NCI-H2196 treated with DMSO at 0.1 percent for 48 hours (cell line): ENCODE measurements at regions not wholly inside any gene's neighbourhood (a gene's known extent, or its start where the extent isn't known, plus 50 kb on each side); places are given as distances from the start of the nearest gene placed in this dataset.

ENCODE experiments used
- DNase-seq: peaks from one replicate; lab custom pipeline; 2025; ENCODE audit not compliant: unreplicated experiment; lab: John Stamatoyannopoulos, UW

DNA sequence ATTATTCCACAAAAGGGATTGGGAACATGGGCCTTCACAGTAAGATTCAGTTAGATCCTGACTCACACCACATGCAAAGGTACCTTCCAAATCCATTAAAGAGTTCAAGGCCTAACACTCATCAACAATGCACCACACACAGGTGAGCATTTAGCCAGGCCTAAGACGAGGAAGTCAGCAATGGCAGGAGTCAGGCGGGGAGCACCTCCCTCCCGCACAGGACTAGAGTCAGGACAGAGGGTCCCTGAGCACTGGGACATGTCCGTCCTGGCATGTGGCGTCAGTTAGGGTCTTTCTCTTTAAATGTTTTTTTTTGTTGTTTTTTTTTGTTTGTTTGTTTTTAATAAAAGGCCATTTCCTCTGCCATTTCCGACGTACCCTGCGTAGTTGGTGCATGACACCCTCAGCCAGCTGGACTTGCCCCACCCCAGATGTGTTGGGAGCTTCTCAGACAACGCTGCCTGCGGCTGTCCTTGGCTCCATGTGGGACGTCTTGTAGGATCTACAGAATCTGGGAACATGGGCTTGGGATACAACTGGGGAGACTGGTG is 1458.6 kb downstream of the BRD1 start:
- DNase-seq: no peak

DNA sequence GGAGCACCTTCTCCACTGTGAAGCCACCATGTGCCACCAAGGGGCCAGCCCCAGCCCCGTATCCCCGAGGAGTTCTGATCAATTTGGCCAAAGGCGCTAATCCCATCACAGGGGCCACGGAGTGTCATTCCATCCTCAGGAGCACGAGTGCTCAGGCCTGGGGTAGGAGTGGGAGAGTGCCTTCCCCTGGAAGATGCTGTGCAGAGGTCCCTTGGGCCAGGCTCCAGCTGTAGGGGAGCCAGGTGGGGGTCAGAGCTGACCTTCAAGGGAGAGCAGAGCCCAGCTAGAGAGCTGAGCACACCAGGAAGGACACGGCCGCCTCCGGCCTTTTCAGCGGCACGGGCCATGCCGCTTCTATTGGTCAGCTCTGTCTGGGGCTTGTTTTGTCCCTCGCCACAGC is 1459.9 kb downstream of the BRD1 start:
- no peak for DNase-seq

DNA sequence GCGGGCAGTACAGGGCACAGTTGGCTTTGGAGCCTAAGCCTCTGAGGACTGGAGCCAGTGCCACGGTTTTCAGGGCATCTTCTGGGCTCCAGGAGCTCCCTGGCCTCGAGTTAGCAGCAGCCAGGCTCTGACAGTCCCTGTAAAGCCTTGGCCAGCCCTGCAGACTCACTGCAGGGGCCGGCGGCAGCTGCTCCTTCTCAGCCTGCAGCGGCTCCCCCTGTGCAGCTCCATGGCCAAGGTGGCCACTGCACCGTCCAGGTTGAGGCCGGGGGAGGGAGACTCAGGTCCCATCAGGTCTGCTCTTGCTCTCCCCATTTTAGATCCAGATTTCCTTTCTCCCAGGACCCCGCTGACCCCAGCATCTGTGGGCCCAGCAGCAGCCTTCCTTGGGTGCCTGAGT is 1461.1 kb downstream of the BRD1 start:
- DNase-seq: no peak

DNA sequence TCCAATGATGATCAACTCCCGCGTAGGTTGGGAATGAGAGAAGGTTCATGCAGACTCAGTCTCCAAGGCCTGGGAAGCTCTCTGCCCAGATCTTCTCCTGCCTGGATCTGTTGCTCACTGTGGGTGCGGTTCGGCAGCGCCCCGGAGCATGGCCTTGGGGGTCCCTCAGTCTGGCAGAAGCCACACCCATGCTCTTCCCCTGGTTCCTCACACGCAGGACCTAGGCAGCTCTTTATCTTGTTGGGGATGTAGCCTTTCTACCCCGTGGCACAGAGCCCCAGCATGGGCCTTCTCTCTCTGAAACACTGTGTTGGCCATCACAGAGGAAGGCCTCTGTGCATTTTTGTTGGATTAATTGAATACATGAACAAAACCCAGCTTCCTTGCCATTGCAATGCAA is 1461.6 kb downstream of the BRD1 start:
- no peak for DNase-seq

DNA sequence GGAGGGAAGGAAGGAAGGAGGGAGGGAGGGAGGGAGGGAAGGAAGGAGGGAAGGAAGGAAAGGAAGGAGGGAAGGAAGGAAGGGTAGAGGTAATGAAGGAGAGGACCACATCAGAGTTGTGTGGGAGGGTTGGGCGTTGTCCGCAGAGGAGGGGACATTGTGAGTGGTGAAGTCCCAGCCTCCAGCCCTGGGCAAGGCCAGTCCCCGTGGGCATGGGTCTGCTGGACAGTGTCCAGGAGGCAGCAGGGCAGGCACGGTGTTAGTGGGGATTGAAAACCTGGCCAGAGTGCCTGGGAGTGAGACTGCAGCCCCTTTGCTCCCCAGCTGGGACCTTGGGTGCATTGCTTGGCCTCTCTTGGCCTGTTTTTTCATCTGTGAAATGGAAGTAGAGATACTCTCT is 1462.3 kb downstream of the BRD1 start:
- no peak for DNase-seq

DNA sequence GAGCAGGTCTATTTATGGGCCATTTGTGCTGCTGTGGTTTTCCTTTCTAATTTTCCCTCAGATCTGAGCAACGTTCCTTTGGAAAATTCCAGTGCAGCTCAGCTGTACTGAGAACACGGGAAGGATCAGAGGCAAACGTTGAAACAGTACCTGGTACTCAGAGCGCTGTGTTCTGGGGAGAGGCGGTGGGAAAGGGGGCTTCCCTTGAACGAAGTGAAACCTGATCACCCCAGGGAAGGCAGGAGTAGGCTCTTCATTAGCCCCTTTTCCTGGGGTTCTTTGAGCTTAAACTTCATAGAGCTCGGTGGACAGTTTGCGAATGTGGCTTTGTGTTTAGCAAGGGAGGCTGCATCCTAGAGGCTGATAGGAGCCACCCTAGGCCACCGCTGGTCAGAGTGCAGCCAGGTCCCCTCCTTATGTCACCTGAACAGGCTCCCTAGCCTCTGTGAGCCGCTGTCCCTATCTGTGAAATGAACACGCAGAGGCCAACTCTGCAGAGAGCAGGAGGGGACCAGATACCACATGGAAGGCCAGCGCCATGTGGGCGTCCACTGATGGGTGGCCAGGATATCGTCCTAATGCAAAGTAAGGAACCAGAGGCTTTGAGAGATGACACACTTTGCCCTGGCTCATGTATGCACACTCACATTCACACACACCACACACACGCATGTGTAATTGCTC is 1464.8 kb downstream of the BRD1 start:
- DNase-seq: no peak

DNA sequence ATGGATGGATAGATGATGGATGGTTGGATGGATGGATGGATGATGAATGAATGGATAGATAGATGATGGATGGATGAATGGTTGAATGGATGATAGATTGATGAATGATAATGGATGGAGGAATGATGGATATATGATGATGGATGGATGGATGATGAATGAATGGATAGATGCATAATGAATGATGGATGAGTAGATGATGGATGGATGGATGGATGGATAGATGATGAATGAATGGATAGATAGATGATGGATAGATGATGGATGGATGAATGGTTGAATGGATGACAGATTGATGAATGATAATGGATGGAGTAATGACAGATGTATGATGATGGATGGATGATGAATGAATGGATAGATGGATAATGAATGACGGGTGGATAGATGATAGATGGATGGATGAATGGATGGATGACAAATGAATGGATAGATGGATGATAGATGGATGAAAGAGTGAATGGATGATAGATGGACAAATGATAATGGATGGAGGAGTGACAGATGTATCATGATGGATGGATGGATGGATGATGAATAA is 1466.5 kb downstream of the BRD1 start:
- no peak for DNase-seq

DNA sequence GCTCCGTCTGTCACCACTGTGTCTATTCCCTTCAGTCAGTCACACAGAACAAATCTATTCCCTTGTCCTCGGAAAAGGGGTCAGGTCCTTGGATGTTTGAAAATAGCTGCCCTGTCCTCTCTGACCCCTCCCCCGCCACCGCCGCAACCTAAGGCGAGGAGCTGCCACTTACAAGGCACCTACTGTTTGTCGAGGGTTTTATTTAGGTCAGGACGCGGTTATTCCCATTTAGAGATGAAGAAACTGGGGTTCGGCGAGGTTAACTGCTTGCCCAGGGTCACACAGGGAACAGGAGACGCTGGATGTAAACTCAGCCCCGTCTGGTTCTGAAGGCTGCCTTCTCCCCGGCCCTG is 1468.1 kb downstream of the BRD1 start:
- DNase-seq: no peak

DNA sequence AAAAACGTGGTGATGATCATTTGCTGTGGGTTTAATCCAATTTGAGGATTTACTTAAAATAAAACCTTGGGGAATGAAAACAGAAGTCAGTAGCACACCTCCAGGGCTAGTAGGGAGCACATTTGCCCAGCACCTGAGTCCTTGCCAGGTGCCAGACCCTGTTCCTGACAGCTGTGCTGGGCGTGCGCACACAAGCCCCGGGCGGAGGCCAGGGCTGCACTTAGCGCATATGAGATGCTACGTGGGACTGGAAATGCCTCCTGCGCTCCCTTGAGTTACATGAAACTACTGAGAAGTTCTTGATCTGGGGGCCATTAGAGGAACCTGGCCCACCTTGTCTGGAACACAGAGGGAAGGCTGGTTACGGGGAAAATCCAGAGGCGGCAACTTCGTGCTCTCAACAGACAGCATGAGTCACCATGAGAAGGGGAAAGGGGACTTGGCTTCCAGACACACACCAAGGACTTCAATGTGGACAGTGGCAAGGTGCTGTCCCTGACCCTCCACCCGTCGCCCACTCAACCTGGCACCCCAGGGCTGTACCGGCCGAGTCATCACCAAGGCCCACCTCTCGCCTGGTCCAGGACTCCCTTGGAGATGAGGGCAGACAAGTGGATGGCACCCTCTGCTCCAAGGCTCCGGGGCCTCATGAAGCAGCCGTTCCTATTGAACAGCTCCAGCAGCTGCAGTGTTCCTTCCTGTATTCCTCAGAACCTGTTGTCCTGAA is 1468.6 kb downstream of the BRD1 start:
- DNase-seq: no peak

DNA sequence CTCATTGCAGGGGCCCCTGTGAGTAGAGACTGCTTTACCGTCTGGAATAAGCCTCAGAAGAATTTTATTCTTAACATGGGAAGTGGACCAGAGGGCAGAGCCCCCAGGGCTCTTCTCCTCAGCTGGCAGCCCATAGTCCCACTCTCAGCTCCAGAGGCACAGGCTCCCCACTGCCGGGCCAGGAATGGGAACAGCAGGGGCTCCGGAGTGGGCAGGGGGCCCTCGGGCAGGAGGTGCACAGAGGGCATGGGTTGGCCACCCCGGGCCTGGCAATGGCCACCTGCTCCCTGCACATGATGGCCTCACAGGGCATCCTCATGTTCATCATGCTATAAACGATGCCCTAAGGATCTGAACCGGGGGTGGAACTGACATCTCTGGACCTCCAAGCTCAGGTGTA is 1469.7 kb downstream of the BRD1 start:
- no peak for DNase-seq

DNA sequence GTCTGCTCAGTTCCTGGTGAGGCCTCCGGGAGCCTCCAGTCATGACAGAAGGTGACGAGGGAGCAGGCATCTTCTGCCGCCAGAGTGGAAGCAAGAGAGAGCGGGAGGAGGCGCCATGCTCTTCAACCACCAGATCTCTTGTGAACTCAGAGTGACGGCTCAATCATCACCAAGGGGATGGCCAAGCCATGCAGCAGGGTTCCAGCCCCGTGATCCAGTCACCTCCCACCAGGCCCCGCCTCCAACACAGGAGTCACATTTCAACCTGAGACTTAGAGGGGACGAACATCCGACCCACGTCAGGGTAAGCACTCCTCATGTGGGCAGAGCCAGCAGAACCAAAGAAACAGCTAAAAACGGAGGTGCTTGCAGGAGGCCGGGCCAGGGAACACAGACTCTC is 1470.5 kb downstream of the BRD1 start:
- DNase-seq: no peak

DNA sequence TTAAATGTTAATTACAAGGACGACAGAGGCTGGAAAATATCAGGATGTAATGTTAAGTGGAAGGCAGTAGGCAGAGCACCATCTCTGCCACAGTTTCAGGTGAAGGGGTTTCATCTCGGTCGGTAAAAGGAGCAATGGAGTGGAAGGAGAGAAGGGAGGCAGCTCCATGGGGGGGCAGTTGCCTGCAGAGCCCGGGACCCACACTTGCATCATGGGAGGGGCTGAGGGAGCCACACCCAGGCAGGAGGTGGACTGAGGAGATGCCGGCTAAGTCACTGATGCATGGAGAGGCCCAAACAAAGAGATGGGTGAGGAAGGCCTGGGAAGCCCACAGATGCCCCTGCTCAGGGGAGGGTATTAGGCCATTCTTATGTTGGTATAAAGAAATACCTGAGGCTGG is 1470.9 kb downstream of the BRD1 start:
- DNase-seq: no peak

DNA sequence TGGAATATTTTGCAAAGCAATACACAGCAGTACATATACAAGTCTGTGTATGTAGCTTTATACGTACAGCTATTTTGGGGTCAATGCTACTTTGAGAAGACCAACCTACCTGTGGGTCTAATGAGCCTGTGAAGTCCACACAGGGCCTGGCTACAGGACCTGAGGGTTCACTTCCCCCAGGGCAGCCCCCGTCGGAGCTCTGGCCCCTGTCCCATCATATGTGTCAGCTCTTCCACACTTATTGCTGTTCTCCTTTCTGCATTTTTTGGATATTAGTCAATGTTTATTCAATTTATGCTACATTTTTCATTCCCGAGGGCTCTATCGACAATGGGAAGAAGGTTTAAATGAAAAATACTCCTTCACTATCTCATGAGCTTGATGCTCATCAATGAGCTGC is 1473.6 kb downstream of the BRD1 start:
- DNase-seq: no peak

DNA sequence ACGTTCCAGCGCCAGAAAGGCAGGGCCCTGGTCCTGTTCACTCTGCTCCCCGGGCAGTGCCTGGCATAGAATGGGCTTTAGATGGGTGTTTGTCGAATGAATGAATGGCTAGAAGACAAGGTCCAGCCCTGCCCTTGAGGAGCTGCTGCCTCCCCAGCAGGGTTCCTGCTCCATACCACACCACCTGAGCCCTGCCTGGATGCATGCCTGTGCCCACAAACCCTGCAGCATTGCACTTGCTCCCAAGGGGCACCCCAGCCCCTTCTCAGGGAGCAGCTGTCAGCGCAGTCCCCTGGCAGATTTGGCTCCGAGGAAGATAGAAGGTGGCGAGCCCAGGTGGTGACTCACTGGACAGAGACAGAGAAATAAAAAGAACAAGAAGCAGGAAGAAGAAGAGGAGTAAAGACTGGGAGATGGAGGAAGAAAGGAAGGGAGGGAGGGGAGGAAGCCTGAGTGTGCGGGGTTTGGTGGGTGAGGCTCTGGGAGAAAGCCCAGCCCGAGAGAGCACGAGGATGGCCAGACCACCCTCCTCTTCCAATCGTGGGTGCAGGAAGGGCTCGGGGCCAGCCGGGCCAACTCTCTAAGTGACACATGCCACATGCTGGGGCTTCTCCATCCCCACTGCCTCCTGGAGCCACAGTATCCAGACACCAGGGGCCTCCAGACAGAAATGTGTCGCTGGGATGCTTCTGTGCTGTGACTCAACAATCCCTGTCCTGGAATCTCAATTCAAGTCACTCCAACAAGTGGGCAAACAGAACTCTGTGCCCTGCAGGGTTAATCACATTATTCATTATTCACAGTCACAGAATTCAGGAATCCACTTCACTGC is 1474.3 kb downstream of the BRD1 start:
- DNase-seq: no peak

DNA sequence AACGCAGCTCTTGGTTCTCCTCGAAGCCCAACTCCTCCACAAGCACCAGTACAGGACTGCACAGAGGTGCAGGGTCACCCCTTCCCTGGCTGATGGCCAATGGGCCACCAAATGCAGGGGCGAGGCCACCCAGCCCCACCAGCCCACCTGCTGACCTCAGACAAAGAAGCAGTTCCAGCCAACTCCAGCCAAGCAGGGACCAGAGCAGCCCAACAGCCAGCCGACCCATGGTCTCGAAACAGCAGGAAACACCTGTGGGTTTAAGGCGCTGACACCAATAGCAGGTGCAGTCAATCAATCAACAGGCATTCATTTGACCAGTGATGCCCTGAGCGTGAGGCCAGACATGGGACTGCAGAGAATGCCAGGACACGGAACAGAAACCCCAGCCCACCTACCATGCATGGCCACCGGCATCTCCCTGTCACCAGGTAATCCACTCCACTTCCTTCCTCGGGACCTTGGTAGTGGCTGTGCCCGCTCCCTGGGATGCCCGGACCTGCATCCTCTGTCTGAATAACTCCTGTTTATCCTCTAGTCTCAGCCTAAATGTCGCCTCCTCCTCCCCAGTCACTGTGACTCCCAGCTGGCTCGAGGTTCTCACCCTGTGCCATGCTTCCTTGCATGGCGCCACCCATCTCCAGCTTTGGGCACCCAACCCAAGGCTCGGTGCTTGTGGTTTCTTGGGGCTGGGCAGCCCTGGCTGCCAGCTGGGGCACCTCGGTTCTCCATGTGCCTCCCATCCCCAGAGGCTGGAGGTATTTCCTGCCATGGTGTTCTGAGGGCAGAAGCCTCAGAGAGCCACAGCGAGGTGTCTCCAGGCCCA is 1475.4 kb downstream of the BRD1 start:
- no peak for DNase-seq

DNA sequence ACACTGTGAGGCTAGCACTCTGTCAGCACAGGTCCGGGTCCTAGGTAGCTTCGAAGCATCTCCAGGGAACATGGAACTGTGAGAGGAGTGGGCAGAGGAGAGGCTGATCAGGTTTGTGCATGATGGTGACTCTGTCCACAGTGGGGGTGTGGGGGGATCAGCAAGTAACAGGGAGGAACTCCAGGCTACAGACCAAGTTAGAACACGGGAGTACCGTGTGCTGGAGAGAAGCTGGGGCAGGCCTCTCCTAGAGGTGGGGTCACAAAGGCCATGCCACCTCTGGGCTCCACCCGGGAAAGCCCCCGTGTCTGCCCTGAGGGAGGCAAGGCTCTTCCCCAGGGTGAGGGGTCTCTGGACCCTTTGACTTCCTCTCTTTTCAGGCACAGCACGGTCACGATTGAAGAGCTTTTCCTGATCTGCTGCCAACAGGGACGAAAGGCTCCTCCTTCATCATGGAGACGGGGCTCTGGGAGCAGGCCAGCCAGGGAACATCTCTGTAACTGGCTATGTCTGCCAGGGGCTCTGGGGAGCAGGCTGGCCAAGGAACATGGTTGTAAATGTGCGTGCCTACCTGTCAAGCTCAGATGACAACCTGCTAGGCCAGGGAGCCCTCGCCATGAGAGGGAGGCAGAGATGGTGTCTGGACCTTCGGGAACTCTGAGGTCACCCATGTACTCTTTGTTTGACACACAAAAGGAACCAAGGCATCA is 1476.1 kb downstream of the BRD1 start:
- no peak for DNase-seq

DNA sequence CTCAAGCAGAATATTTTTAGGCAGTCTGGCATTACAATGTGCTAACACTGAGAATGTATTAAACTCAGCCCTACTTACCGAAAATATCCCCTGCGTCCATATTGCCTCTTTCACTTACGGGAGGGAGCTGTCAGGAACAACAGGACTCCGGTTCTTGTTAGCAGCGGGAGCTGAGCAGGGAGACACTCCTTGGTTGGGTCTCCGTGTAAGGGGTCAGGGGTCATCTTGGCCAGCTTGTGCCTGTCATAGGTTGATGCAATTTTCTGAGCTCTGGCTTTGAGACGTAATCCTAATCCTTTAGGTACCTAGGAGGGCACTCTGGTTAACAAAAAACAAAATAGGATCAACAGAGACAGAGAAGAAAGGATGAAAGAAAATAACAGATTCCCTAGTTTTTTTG is 1477.2 kb downstream of the BRD1 start:
- no peak for DNase-seq

DNA sequence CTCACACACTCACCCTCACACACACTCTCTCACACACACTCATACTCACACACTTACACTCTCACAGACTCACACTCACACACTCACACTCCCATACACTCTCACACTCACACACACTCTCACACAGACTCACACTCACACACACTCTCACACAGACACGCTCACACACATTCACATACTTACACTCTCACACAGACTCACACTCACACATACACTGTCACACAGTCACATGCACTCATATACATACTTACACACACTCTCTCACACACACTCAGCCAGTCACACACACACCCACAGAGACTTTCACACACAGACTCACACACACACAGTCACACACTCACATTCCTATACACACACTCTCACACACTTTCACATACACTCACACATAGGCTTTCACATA is 1478.8 kb downstream of the BRD1 start:
- no peak for DNase-seq

DNA sequence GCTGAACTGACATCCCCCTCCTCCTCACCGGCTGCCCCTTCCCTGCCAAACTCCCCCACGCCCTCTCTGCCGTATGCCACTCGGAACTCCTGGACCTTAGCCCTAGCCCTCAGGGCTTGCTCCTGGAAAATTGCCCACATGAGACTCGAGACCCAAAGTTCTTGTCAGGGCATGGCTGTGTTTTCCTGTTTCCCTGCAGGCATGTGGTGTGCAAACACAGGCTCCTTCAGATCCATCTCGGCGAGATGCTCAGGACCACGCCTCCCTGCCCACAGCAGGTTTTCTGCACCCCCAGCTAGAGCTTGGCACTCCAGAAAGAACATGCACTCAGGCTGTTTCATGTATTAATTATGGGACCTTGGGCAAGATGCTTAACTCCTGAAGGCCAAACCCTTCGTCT is 1480.4 kb downstream of the BRD1 start:
- DNase-seq: no peak

DNA sequence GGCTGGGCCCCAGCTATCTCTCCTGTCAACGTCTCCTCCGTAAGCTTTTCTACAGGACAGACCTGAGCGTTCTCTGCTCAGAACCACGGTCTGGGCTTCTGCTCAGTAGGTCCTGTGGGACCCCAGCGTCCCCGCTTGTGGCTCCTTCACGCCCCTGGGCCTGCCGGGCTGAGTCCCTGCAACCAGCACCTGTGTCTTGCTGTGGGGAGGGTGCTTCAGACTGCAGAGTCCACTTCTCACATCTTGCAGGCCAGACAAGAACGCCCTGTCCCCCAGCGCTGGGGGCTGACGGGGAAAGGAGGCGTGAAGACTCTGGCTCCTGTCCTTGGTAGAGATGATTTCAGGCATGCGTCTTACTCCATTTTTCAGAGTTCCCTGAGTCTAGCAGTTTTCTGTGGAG is 1480.8 kb downstream of the BRD1 start:
- DNase-seq: no peak
